Lung (tissue), 11 donors: ENCODE measurements at regions not wholly inside any gene's neighbourhood (a gene's known extent, or its start where the extent isn't known, plus 50 kb on each side); places are given as distances from the start of the nearest gene placed in this dataset.

Experiments used
- ATAC-seq: fragments of 200-7000 bp; cut with Tn5 transposase; one replicate; pipeline ENCODE4 v1.9.1; 2020; ENCODE audit warnings: moderate number of reproducible peaks; ENCODE audit not compliant: insufficient read depth, low FRiP score
- DNase-seq, 3 donors: peaks; one replicate each; pipeline ENCODE4 v3.0.0-alpha.2; 2013 to 2017
- H3K27ac ChIP-seq, 2 donors: one replicate each; pipeline ENCODE4 v1.5.1; 2013; ENCODE audit warnings: mild to moderate bottlenecking in 2 of 2, moderate library complexity in 2 of 2, control low read depth in 1 of 2, inconsistent platforms in 1 of 2, low read depth in 1 of 2, low read length in 1 of 2
- H3K27me3 ChIP-seq, 3 donors: one replicate each; pipeline ENCODE4 v1.5.1; 2013; ENCODE audit warnings: low read length in 2 of 3; ENCODE audit not compliant: control insufficient read depth in 3 of 3, insufficient read depth in 3 of 3
- H3K36me3 ChIP-seq, 4 donors: one replicate each; pipeline ENCODE4 v1.5.1; 2013; ENCODE audit warnings: low read length in 4 of 4, mild to moderate bottlenecking in 1 of 4, moderate library complexity in 1 of 4; ENCODE audit not compliant: control insufficient read depth in 4 of 4, insufficient read depth in 4 of 4
- H3K4me1 ChIP-seq, 5 donors: one replicate each; pipeline ENCODE4 v1.5.1; 2013; ENCODE audit warnings: low read length in 5 of 5, mild to moderate bottlenecking in 2 of 5, moderate library complexity in 1 of 5; ENCODE audit not compliant: control insufficient read depth in 5 of 5, insufficient read depth in 5 of 5
- H3K4me3 ChIP-seq: one replicate; pipeline ENCODE4 v1.5.1; 2013; ENCODE audit warnings: mild to moderate bottlenecking, control low read depth, moderate library complexity
- H3K9ac ChIP-seq, 2 donors: one replicate each; pipeline ENCODE4 v1.5.1; 2013; ENCODE audit warnings: low read length in 2 of 2, control low read depth in 1 of 2; ENCODE audit not compliant: insufficient read depth in 1 of 2
- H3K9me3 ChIP-seq, 4 donors: one replicate each; pipeline ENCODE4 v1.5.1; 2013; ENCODE audit warnings: low read length in 3 of 4, mild to moderate bottlenecking in 1 of 4, moderate library complexity in 1 of 4; ENCODE audit not compliant: control insufficient read depth in 4 of 4, insufficient read depth in 3 of 4
- WGBS, 2 donors: extraction: QIAGEN DNeasy Blood & Tissue Kit; methylation state at CpG; one replicate each; pipeline ENCODE4 v1.1.7; 2013; 5-methylcytosine and 5-hydroxymethylcytosine counted together
- TF ChIP-seq, protein P1 (sequence below): IDR thresholded peaks from 2 replicates; pipeline ENCODE4 v1.5.1; 2012; ENCODE audit warnings: mild to moderate bottlenecking; ENCODE audit errors: control extremely low read depth, extremely low read depth
- donor health status: control.
- donor health status: control.
- donor health status: Bipolar disorder and iron deficiency.
- donor health status: healthy.
- donor health status: DM: yes; HTN: yes; CAD: no.

DNA sequence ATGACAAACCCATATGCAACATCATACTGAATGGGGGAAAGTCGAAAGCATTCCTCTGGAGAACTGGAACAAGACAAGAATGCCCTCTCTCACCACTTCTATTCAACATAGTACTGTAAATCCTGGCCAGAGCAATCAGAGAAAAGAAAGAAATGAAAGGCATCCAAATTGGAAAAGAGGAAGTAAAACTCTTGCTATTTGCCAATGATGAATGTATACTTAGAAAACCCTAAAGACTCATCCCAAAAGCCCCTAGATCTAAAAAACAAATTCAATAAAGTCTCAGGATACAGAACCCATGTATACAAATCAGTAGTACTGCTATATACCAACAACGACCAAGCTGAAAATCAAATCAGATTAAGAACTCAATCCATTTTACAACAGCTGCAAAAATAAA lies 66.9 kb downstream of the SPATA31C2 start:
- DNase-seq, result no peak
- 74 to 85% methylated on average over 2 of the region's 2 CpGs for WGBS, 2 donors

DNA sequence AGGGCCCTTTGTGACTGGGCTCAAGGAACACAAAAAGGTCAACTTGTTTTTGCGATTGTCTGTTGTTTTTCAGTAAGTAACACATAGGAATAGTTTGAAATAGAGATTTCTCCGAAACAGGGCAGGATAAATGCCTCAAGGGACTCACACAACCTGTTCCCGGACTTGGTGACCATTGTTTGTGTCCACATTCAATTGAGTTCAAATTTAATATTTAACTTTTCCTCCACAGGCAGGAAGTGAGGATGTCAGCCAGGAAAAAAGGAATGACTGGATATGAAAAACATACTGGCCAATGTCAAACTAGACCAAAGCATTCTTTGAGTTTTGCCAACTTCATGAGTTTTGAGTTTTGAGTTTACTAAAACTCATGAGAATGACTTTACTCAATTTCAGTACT lies 72.7 kb downstream of the SPATA31C2 start:
- Histone ChIP-seq H3K27me3 (no peaks in the 10 kb centered on the region), H3K36me3 (no peaks in the 10 kb centered on the region), H3K9me3 (no peaks in the 10 kb centered on the region), H3K4me3 (no peak overlapping the region), H3K27ac (no peak overlapping the region), H3K4me1 (no peaks in the 10 kb centered on the region), H3K9ac (no peak overlapping the region)
- TF ChIP-seq, protein P1, sequence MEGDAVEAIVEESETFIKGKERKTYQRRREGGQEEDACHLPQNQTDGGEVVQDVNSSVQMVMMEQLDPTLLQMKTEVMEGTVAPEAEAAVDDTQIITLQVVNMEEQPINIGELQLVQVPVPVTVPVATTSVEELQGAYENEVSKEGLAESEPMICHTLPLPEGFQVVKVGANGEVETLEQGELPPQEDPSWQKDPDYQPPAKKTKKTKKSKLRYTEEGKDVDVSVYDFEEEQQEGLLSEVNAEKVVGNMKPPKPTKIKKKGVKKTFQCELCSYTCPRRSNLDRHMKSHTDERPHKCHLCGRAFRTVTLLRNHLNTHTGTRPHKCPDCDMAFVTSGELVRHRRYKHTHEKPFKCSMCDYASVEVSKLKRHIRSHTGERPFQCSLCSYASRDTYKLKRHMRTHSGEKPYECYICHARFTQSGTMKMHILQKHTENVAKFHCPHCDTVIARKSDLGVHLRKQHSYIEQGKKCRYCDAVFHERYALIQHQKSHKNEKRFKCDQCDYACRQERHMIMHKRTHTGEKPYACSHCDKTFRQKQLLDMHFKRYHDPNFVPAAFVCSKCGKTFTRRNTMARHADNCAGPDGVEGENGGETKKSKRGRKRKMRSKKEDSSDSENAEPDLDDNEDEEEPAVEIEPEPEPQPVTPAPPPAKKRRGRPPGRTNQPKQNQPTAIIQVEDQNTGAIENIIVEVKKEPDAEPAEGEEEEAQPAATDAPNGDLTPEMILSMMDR, result no peak
- 57 to 74% methylated on average over 3 of the region's 3 CpGs for WGBS, 2 donors
- DNase-seq (peak in 2 of 3 donors; percentile 27 to 34), ATAC-seq (no peak)

More for the DNA sequence above, 66.9 kb downstream of the SPATA31C2 start:
- peaks cover 0 to 14% (median 0%) of the 10 kb centered on the region in 5 donors for H3K4me1 ChIP-seq
- H3K9me3 ChIP-seq, result peaks cover 0 to 2% (median 0%) of the 10 kb centered on the region in 4 donors
- no peak overlapping the region for H3K9ac ChIP-seq
- no peak overlapping the region for H3K27ac ChIP-seq
- H3K4me3 ChIP-seq, result no peak overlapping the region
- TF ChIP-seq, protein P1, result no peak
- H3K36me3 ChIP-seq, result no peaks in the 10 kb centered on the region
- no peak for ATAC-seq
- no peaks in the 10 kb centered on the region for H3K27me3 ChIP-seq

DNA sequence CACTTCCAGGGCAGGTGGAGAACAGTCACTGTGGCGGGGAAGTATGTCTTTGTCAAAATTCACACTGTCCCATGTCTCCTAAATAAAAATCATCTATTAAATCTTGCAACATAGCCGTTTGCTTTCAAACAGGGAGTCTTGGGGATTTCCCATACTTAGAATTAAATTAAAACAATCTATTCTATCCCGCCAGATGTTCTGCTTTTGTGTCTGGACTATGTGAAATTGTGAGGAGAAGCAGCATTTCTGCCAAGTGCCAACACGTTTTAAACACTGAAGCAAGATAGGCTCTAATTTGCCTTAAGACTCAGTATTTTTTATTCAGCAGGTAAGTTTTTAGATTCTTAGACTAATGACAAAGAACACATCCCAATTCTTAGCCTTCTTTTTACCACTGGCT lies 73.7 kb downstream of the SPATA31C2 start:
- Histone ChIP-seq H3K27ac (no peak overlapping the region), H3K4me1 (no peaks in the 10 kb centered on the region), H3K4me3 (no peak overlapping the region), H3K36me3 (no peaks in the 10 kb centered on the region), H3K9ac (no peak overlapping the region), H3K27me3 (no peaks in the 10 kb centered on the region), H3K9me3 (no peaks in the 10 kb centered on the region)
- WGBS, 2 donors, result 70 to 77% methylated on average over 4 of the region's 4 CpGs
- TF ChIP-seq, protein P1, result no peak
- no peak for ATAC-seq
- no peak for DNase-seq

DNA sequence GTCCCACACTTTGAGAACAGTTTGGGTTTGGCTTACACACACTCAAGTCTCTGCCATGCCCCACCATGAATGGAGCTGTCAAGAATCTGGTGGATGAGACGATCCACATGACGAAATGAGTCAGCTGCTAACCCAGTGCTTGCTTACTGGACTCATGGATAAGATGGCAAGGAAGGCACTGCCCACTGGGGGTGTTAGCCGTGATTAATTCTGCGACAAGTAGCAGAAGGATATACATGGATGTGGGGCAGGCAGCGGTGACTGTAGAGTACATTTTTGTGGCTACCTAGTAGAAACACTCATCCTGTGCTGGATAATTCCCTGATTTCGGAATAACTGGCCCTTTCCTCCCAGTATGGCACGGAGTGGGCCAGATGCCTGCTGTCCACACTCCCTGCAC lies 77.5 kb downstream of the SPATA31C2 start:
- no peak overlapping the region for H3K9ac ChIP-seq
- ATAC-seq (no peak), DNase-seq (no peak)
- no peaks in the 10 kb centered on the region for H3K4me1 ChIP-seq
- no peaks in the 10 kb centered on the region for H3K9me3 ChIP-seq
- H3K4me3 ChIP-seq, result no peak overlapping the region
- no peak overlapping the region for H3K27ac ChIP-seq
- WGBS, 2 donors, result 95 to 99% methylated on average over 7 of the region's 7 CpGs
- H3K36me3 ChIP-seq, result no peaks in the 10 kb centered on the region
- H3K27me3 ChIP-seq, result no peaks in the 10 kb centered on the region
- TF ChIP-seq, protein P1, result no peak
